ENCODE measurements at regions not wholly inside any gene's neighbourhood (a gene's known extent, or its start where the extent isn't known, plus 50 kb on each side); places are given as distances from the start of the nearest gene placed in this dataset.

DNA sequence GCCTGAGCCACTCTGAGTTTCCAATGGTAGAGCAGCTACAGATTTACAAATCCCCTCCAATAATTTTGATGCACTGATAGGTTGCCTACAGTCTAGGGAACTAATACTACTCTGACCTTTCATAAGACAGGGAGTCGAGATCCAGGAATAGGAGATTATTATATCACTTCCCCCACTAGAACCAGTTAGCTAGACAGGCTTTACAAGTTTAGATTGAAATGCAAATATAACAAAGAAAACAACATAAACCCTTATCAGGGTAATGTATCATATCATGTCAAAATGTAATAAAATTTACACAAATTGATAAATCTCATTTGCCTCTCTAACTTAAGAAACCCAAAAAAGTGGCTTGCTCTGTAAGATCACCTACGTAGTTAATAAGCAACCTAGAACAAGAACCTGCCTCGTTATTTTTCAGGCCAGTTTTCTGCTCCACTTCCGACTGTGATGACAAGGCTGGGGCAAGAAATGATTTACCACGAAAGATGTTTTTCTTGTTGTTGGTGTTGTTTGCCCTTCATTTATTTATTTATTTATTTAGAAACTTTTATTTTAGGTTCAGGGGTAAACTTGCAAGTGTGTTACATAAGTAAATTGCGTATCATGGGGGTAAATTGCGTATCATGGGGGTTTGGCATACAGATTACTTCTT lies 504.2 kb upstream of the ID4 start:
- H3K4me3 Mint-ChIP-seq, result no peak overlapping the region
- no peaks in the 10 kb centered on the region for H3K36me3 Mint-ChIP-seq
- no peak for DNase-seq
- peaks cover 0 to 17% (median 4%) of the 10 kb centered on the region in 9 donors for H3K9me3 Mint-ChIP-seq
- H3K27ac Mint-ChIP-seq, result no peak overlapping the region
- POLR2A ChIA-PET, result no interaction called here
- ATAC-seq, result no peak
- H3K27me3 Mint-ChIP-seq, result peaks cover 0 to 2% (median 0%) of the 10 kb centered on the region in 5 donors
- H3K4me1 Mint-ChIP-seq, result no peaks in the 10 kb centered on the region

GRCh38 chr6:19333936-19334335 lies 503.2 kb upstream of the ID4 start:
- POLR2A ChIA-PET, result no interaction called here
- peaks cover 0 to 17% (median 4%) of the 10 kb centered on the region in 9 donors for H3K9me3 Mint-ChIP-seq
- no peaks in the 10 kb centered on the region for H3K27me3 Mint-ChIP-seq
- no peak overlapping the region for H3K4me3 Mint-ChIP-seq
- no peak for DNase-seq
- ATAC-seq, result no peak
- no peaks in the 10 kb centered on the region for H3K36me3 Mint-ChIP-seq
- H3K27ac Mint-ChIP-seq, result no peak overlapping the region
- H3K4me1 Mint-ChIP-seq, result no peaks in the 10 kb centered on the region

DNA sequence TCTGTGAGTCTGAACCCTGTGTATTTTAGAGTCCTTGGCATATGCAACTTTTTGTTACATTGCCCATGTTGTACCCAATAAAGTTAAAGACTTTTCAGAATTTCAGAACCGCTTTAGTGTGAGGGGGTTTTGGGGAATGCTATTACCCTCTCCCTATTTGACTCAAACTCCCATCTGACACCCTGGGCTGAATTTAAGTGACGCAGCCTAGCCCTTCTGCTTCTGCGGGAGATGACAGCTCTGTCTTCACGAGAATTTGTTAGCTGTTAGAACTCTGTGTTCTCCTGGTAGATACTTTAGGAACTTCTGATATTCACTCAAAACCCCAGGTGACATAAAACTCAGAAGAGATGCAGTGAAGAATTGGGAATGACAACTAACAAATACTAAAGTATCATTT lies 500.6 kb upstream of the ID4 start:
- H3K4me1 Mint-ChIP-seq, result no peaks in the 10 kb centered on the region
- no peaks in the 10 kb centered on the region for H3K27me3 Mint-ChIP-seq
- POLR2A ChIA-PET, result no interaction called here
- H3K9me3 Mint-ChIP-seq, result peaks cover 0 to 16% (median 3%) of the 10 kb centered on the region in 9 donors
- ATAC-seq, result no peak
- DNase-seq, result no peak
- H3K4me3 Mint-ChIP-seq, result no peak overlapping the region
- no peaks in the 10 kb centered on the region for H3K36me3 Mint-ChIP-seq
- no peak overlapping the region for H3K27ac Mint-ChIP-seq

DNA sequence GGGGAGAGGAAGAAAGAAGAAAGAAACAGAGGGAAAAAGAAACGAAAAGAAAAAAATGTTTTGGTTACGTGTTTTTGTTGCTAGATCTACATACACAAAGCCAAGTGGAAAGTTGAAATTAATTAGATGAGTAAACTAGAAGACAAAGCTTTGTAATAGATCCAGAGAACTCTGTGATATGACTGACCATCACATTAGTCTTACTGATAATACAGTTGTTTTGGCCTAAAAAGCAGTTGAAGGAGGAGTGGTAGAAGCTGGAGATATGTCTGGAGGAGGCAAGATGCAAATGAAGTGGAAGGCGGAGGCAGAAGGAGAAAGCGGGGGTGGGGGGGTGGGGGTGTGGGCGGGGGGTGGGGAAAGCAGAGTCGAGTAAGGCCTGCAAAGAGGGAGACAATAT lies 500.1 kb upstream of the ID4 start:
- no peak for ATAC-seq
- no peak for DNase-seq
- H3K4me3 Mint-ChIP-seq, result no peak overlapping the region
- POLR2A ChIA-PET, result no interaction called here
- no peaks in the 10 kb centered on the region for H3K4me1 Mint-ChIP-seq
- H3K36me3 Mint-ChIP-seq, result no peaks in the 10 kb centered on the region
- H3K27me3 Mint-ChIP-seq, result no peaks in the 10 kb centered on the region
- H3K27ac Mint-ChIP-seq, result no peak overlapping the region
- peaks cover 0 to 18% (median 3%) of the 10 kb centered on the region in 9 donors for H3K9me3 Mint-ChIP-seq

DNA sequence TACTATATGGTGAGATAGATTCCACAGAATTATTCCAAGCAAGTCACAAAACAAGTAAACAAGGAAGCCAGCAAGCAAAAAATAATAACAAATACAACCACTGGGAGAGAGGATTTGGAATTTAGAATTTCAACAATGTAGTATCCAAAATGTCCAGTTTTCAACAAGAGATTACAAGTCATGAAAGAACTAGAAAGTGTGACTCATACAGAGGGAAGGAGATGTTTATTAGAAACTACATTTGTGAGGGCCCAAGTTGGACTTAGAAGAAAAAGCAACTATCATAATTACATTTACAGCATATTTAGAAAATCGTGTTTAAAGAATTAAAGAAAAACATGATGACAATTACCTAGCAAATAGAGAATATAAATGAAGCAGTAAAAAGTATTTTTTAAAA lies 494.6 kb upstream of the ID4 start:
- no peaks in the 10 kb centered on the region for H3K4me1 Mint-ChIP-seq
- H3K27me3 Mint-ChIP-seq, result no peaks in the 10 kb centered on the region
- POLR2A ChIA-PET, result no interaction called here
- H3K9me3 Mint-ChIP-seq, result peaks cover 3 to 26% (median 10%) of the 10 kb centered on the region in 9 donors
- H3K27ac Mint-ChIP-seq, result no peak overlapping the region
- no peak for DNase-seq
- no peak overlapping the region for H3K4me3 Mint-ChIP-seq
- no peak for ATAC-seq
- H3K36me3 Mint-ChIP-seq, result peaks cover 0 to 4% (median 0%) of the 10 kb centered on the region in 3 donors

GRCh38 chr6:19349429-19349828 lies 487.7 kb upstream of the ID4 start:
- H3K4me1 Mint-ChIP-seq, result no peaks in the 10 kb centered on the region
- H3K4me3 Mint-ChIP-seq, result no peak overlapping the region
- H3K36me3 Mint-ChIP-seq, result peaks cover 0 to 20% (median 0%) of the 10 kb centered on the region in 3 donors
- DNase-seq (no peak), ATAC-seq (no peak)
- POLR2A ChIA-PET, result no interaction called here
- peaks cover 4 to 36% (median 15%) of the 10 kb centered on the region in 9 donors for H3K9me3 Mint-ChIP-seq
- H3K27ac Mint-ChIP-seq, result no peak overlapping the region
- no peaks in the 10 kb centered on the region for H3K27me3 Mint-ChIP-seq

- Mint-ChIP-seq H3K36me3 (peaks cover 0 to 14% (median 0%) of the 10 kb centered on the region in 3 donors), H3K9me3 (peaks cover 3 to 25% (median 6%) of the 10 kb centered on the region in 9 donors), H3K4me1 (no peaks in the 10 kb centered on the region), H3K4me3 (no peak overlapping the region), H3K27ac (no peak overlapping the region), H3K27me3 (no peaks in the 10 kb centered on the region)
- ATAC-seq (no peak), DNase-seq (no peak)
- POLR2A ChIA-PET, result no interaction called here
Observed at GRCh38 chr6:19354181-19354580, 483.0 kb upstream of the ID4 start.

DNA sequence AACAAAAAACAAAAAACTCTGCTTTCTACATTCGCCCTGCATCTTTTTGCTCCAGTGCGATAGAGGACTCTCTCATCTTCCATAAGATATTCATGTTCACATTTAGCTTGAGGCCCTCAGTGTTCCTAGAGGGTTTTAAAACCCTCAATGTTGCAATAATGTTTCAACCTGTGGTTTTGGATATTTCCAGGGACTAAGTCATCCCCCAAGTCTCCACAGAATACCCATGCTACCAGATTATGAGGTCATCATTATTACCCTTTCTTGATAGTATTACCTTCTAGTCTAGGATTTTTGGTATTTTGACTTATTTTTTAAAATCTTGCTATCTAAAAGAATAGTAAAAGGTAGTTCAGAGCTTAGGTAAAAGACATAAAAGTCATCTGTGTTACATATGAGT lies 480.5 kb upstream of the ID4 start:
- Mint-ChIP-seq H3K36me3 (no peaks in the 10 kb centered on the region), H3K4me3 (no peak overlapping the region), H3K27me3 (no peaks in the 10 kb centered on the region), H3K9me3 (peaks cover 0 to 15% (median 2%) of the 10 kb centered on the region in 9 donors), H3K4me1 (no peaks in the 10 kb centered on the region), H3K27ac (no peak overlapping the region)
- no peak for DNase-seq
- no peak for ATAC-seq
- POLR2A ChIA-PET, result no interaction called here

- no peaks in the 10 kb centered on the region for H3K36me3 Mint-ChIP-seq
- DNase-seq (no peak), ATAC-seq (no peak)
- no peaks in the 10 kb centered on the region for H3K4me1 Mint-ChIP-seq
- H3K9me3 Mint-ChIP-seq, result peaks cover 3 to 28% (median 8%) of the 10 kb centered on the region in 9 donors
- no peaks in the 10 kb centered on the region for H3K27me3 Mint-ChIP-seq
- no peak overlapping the region for H3K27ac Mint-ChIP-seq
- POLR2A ChIA-PET, result no interaction called here
- no peak overlapping the region for H3K4me3 Mint-ChIP-seq
Observed at GRCh38 chr6:19362396-19362795, 474.8 kb upstream of the ID4 start.

- POLR2A ChIA-PET, result no interaction called here
- H3K36me3 Mint-ChIP-seq, result peaks cover 0 to 5% (median 0%) of the 10 kb centered on the region in 3 donors
- H3K4me3 Mint-ChIP-seq, result no peak overlapping the region
- H3K27me3 Mint-ChIP-seq, result peaks cover 0 to 5% (median 0%) of the 10 kb centered on the region in 5 donors
- peaks cover 3 to 34% (median 5%) of the 10 kb centered on the region in 9 donors for H3K9me3 Mint-ChIP-seq
- no peak overlapping the region for H3K27ac Mint-ChIP-seq
- DNase-seq (no peak), ATAC-seq (no peak)
- no peaks in the 10 kb centered on the region for H3K4me1 Mint-ChIP-seq
Observed at GRCh38 chr6:19368511-19368910, 468.7 kb upstream of the ID4 start.

DNA sequence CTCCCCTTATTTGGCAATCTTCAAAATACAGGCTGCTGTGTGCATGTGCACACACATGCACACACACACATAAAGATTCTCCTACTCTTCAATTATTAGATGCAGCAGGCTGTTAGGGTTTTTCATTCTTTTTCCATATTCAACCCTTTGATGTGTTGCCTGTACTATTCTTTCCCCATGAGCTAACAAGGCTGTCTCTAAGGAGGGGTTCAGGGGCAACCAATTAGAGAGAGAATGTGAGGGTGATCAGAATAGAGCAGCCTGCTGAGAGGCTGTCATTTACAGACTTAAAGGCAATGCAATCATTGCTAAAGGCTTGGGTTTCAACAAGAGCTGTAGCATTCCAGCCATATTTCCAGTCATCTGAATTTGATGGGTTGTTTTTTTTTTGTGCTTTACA lies 467.4 kb upstream of the ID4 start:
- H3K27me3 Mint-ChIP-seq, result peaks cover 0 to 5% (median 0%) of the 10 kb centered on the region in 5 donors
- no peak overlapping the region for H3K4me3 Mint-ChIP-seq
- H3K4me1 Mint-ChIP-seq, result no peaks in the 10 kb centered on the region
- ATAC-seq (no peak), DNase-seq (no peak)
- peaks cover 0 to 34% (median 5%) of the 10 kb centered on the region in 9 donors for H3K9me3 Mint-ChIP-seq
- H3K27ac Mint-ChIP-seq, result no peak overlapping the region
- POLR2A ChIA-PET, result no interaction called here
- H3K36me3 Mint-ChIP-seq, result peaks cover 0 to 5% (median 0%) of the 10 kb centered on the region in 3 donors

DNA sequence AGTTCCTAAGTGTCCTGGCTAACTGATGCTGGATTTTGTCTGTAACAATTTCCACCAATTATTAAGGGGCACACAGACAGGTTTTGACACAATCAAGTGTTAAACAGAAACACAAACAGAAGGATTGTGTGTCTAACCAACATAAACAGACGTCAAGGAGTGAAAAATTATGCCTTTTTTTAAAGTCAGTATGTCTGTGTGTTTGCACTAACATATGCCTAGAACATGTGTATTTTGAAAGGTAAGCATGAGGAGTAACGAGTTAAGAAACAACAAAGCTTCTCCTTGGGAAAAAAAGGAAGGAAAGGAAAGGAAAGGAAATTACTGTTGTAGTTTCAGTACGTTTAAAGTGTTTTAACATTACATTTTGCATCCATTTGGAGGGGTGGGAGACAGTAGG lies 466.3 kb upstream of the ID4 start:
- Mint-ChIP-seq H3K9me3 (peaks cover 0 to 28% (median 4%) of the 10 kb centered on the region in 9 donors), H3K27me3 (peaks cover 0 to 5% (median 0%) of the 10 kb centered on the region in 5 donors), H3K27ac (no peak overlapping the region), H3K36me3 (peaks cover 0 to 5% (median 0%) of the 10 kb centered on the region in 3 donors), H3K4me3 (no peak overlapping the region), H3K4me1 (no peaks in the 10 kb centered on the region)
- ATAC-seq, result no peak
- no peak for DNase-seq
- POLR2A ChIA-PET, result no interaction called here

GRCh38 chr6:19375613-19376012 lies 461.6 kb upstream of the ID4 start:
- Mint-ChIP-seq H3K27me3 (peaks cover 0 to 7% (median 0%) of the 10 kb centered on the region in 5 donors), H3K4me1 (no peaks in the 10 kb centered on the region), H3K9me3 (peaks cover 0 to 13% (median 3%) of the 10 kb centered on the region in 9 donors), H3K4me3 (no peak overlapping the region), H3K27ac (no peak overlapping the region), H3K36me3 (no peaks in the 10 kb centered on the region)
- POLR2A ChIA-PET, result no interaction called here
- DNase-seq, result no peak
- no peak for ATAC-seq

- Mint-ChIP-seq H3K27me3 (peaks cover 0 to 3% (median 0%) of the 10 kb centered on the region in 5 donors), H3K9me3 (peaks cover 0 to 6% (median 2%) of the 10 kb centered on the region in 9 donors), H3K36me3 (no peaks in the 10 kb centered on the region), H3K4me3 (no peak overlapping the region), H3K27ac (no peak overlapping the region), H3K4me1 (no peaks in the 10 kb centered on the region)
- no peak for DNase-seq
- POLR2A ChIA-PET, result no interaction called here
- ATAC-seq, result no peak
Observed at GRCh38 chr6:19377722-19378121, 459.4 kb upstream of the ID4 start.
